HG02852 (cell line): ENCODE measurements at regions not wholly inside any gene's neighbourhood (a gene's known extent, or its start where the extent isn't known, plus 50 kb on each side); places are given as distances from the start of the nearest gene placed in this dataset.

ENCODE experiments used
- ATAC-seq: cut with Tn5 transposase; IDR thresholded peaks from one replicate; pipeline ENCODE4 v1.9.1; 2021; ENCODE audit warnings: mild to moderate bottlenecking, moderate library complexity; ENCODE audit not compliant: unreplicated experiment

- ATAC-seq, result no peak
Measured at GRCh38 chr4:175369087-175369486, 443.0 kb downstream of the GPM6A start.

- no peak for ATAC-seq
Measured at GRCh38 chr4:175371091-175371490, 441.0 kb downstream of the GPM6A start.

GRCh38 chr4:175373031-175373430 lies 439.0 kb downstream of the GPM6A start:
- no peak for ATAC-seq

GRCh38 chr4:175374459-175374858 lies 437.6 kb downstream of the GPM6A start:
- ATAC-seq, result no peak

- no peak for ATAC-seq
Measured at GRCh38 chr4:175376287-175376977, 435.6 kb downstream of the GPM6A start.

GRCh38 chr4:175377203-175377602 lies 434.9 kb downstream of the GPM6A start:
- ATAC-seq, result no peak

- ATAC-seq, result no peak
Measured at GRCh38 chr4:175378372-175378771, 433.7 kb downstream of the GPM6A start.

GRCh38 chr4:175380841-175381240 lies 431.2 kb downstream of the GPM6A start:
- ATAC-seq, result no peak

- ATAC-seq, result no peak
Measured at GRCh38 chr4:175385797-175386196, 426.3 kb downstream of the GPM6A start.

- no peak for ATAC-seq
Measured at GRCh38 chr4:175386776-175387507, 425.1 kb downstream of the GPM6A start.

GRCh38 chr4:175394208-175394607 lies 417.9 kb downstream of the GPM6A start:
- ATAC-seq, result no peak

- ATAC-seq, result no peak
Measured at GRCh38 chr4:175405961-175406360, 406.1 kb downstream of the GPM6A start.

GRCh38 chr4:175407926-175408325 lies 404.1 kb downstream of the GPM6A start:
- no peak for ATAC-seq

GRCh38 chr4:175411251-175411650 lies 400.8 kb downstream of the GPM6A start:
- no peak for ATAC-seq

GRCh38 chr4:175412161-175412560 lies 399.9 kb downstream of the GPM6A start:
- ATAC-seq, result no peak

GRCh38 chr4:175412746-175413145 lies 399.3 kb downstream of the GPM6A start:
- no peak for ATAC-seq

- no peak for ATAC-seq
Measured at GRCh38 chr4:175413561-175413960, 398.5 kb downstream of the GPM6A start.

- no peak for ATAC-seq
Measured at GRCh38 chr4:175414602-175415001, 397.5 kb downstream of the GPM6A start.

GRCh38 chr4:175418516-175418915 lies 393.5 kb downstream of the GPM6A start:
- ATAC-seq, result no peak

- no peak for ATAC-seq
Measured at GRCh38 chr4:175419236-175419718, 392.8 kb downstream of the GPM6A start.

- ATAC-seq, result no peak
Measured at GRCh38 chr4:175421506-175421905, 390.6 kb downstream of the GPM6A start.

GRCh38 chr4:175422331-175422730 lies 389.7 kb downstream of the GPM6A start:
- ATAC-seq, result no peak
